Lower leg skin (tissue), 3 donors: ENCODE measurements at regions not wholly inside any gene's neighbourhood (a gene's known extent, or its start where the extent isn't known, plus 50 kb on each side); places are given as distances from the start of the nearest gene placed in this dataset.

Experiments used
- POLR2A ChIP-seq, 2 donors: fragments of 450-650 bp; IDR thresholded peaks; one replicate each; pipeline ENCODE4 v1.6.1; 2016 to 2017; ENCODE audit warnings: antibody characterized with exemption in 2 of 2, mild to moderate bottlenecking in 1 of 2, moderate library complexity in 1 of 2
- TF ChIP-seq, protein P1 (sequence below), 3 donors: fragments of 450-650 bp; IDR thresholded peaks; one replicate each; pipeline ENCODE4 v1.5.1; 2016; ENCODE audit warnings: antibody characterized with exemption in 3 of 3, mild to moderate bottlenecking in 3 of 3, moderate library complexity in 2 of 3

DNA sequence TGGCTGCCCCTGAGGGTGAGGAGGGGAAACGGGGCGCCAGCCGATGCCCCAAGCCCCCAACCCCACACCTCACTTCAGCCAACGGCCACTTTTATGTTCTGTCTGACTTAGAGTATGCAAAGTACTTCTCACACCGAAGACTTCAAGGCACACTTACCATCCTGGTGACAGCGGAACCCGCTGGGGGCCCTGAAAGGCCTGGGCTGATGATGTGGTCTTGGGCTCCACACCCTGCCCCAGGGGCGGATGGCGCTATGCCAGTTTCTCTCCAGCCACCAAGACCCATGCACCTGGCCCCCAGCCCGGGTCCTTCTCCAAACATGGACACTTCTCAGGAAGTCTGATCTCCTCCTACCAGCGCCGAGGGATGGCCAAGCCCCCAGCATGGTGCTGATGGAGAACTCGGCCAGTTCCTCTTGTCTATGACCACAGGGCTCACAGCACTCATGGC, 175.4 kb downstream of the CTTN start:
- TF ChIP-seq, protein P1, sequence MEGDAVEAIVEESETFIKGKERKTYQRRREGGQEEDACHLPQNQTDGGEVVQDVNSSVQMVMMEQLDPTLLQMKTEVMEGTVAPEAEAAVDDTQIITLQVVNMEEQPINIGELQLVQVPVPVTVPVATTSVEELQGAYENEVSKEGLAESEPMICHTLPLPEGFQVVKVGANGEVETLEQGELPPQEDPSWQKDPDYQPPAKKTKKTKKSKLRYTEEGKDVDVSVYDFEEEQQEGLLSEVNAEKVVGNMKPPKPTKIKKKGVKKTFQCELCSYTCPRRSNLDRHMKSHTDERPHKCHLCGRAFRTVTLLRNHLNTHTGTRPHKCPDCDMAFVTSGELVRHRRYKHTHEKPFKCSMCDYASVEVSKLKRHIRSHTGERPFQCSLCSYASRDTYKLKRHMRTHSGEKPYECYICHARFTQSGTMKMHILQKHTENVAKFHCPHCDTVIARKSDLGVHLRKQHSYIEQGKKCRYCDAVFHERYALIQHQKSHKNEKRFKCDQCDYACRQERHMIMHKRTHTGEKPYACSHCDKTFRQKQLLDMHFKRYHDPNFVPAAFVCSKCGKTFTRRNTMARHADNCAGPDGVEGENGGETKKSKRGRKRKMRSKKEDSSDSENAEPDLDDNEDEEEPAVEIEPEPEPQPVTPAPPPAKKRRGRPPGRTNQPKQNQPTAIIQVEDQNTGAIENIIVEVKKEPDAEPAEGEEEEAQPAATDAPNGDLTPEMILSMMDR (IDR thresholded peaks at IDR 0.05), result no peak
- TF ChIP-seq POLR2A (IDR thresholded peaks at IDR 0.05), result no peak
